CD4-positive, alpha-beta T cell (primary cell): ENCODE measurements at regions not wholly inside any gene's neighbourhood (a gene's known extent, or its start where the extent isn't known, plus 50 kb on each side); places are given as distances from the start of the nearest gene placed in this dataset.

Experiments used
- ATAC-seq: fragments of 200-7000 bp; cut with Tn5 transposase; one replicate; pipeline ENCODE4 v1.10.0; 2022; ENCODE audit warnings: mild to moderate bottlenecking; ENCODE audit not compliant: poor library complexity
- CTCF ChIA-PET: fragments of 350-600 bp; sonication (Branson Sonifier 250); formaldehyde crosslinking; loops from one replicate; lab custom pipeline; 2021; ENCODE audit warnings: antibody characterized with exemption, inconsistent platforms; lab: Charles Lee
- POLR2A ChIA-PET: fragments of 350-600 bp; sonication (Branson Sonifier 250); formaldehyde crosslinking; loops from one replicate; lab custom pipeline; 2021; ENCODE audit warnings: antibody characterized with exemption, inconsistent platforms; lab: Charles Lee
- DNase-seq, 14 experiments: peaks; one replicate each; pipeline ENCODE4 v3.0.0-alpha.2; 2013 to 2020; ENCODE audit warnings: mixed read lengths in 2 of 14
- H3K27ac ChIP-seq, 2 donors: one replicate each; pipeline versions ENCODE4 v1.5.1 to v1.7.0; 2013; ENCODE audit warnings: low read length in 2 of 2, low read depth in 1 of 2, mild to moderate bottlenecking in 1 of 2
- H3K27me3 ChIP-seq, 2 experiments: 1 replicate in 1 of 2; 2 replicates in 1 of 2; pipeline versions ENCODE4 v1.6.1 to v1.7.0; 2013; ENCODE audit warnings: low read length in 2 of 2, control low read depth in 1 of 2, mild to moderate bottlenecking in 1 of 2, moderate library complexity in 1 of 2; ENCODE audit not compliant: insufficient read depth in 2 of 2, control insufficient read depth in 1 of 2
- H3K36me3 ChIP-seq: one replicate; pipeline ENCODE4 v1.6.1; 2013; ENCODE audit warnings: low read length, control low read depth; ENCODE audit not compliant: insufficient read depth
- H3K4me1 ChIP-seq: one replicate; pipeline ENCODE4 v1.6.1; 2013; ENCODE audit warnings: low read length, control low read depth; ENCODE audit not compliant: insufficient read depth
- H3K4me3 ChIP-seq: one replicate; pipeline ENCODE4 v1.5.1; 2013; ENCODE audit warnings: mild to moderate bottlenecking, low read length, moderate library complexity
- H3K9me3 ChIP-seq, 2 experiments: 1 replicate in 1 of 2; 2 replicates in 1 of 2; pipeline versions ENCODE4 v1.6.1 to v1.7.0; 2013; ENCODE audit warnings: low read length in 2 of 2, mild to moderate bottlenecking in 2 of 2, control low read depth in 1 of 2, moderate library complexity in 1 of 2; ENCODE audit not compliant: control insufficient read depth in 1 of 2, insufficient read depth in 1 of 2
- H3K27ac Mint-ChIP-seq: one replicate; pipeline ENCODE4 v1.8.0; 2020; ENCODE audit warnings: mixed read lengths
- H3K27me3 Mint-ChIP-seq: one replicate; pipeline ENCODE4 v1.8.0; 2021; ENCODE audit warnings: mixed read lengths
- H3K36me3 Mint-ChIP-seq: one replicate; pipeline ENCODE4 v1.8.0; 2021; ENCODE audit warnings: low read depth, mixed read lengths
- H3K4me1 Mint-ChIP-seq: one replicate; pipeline ENCODE4 v1.8.0; 2021; ENCODE audit warnings: low read depth, mixed read lengths
- H3K4me3 Mint-ChIP-seq: one replicate; pipeline ENCODE4 v1.8.0; 2020; ENCODE audit warnings: mild to moderate bottlenecking, mixed read lengths
- H3K9me3 Mint-ChIP-seq: one replicate; pipeline ENCODE4 v1.8.0; 2020; ENCODE audit warnings: mixed read lengths
- CTCF ChIP-seq: fragments of 200-600 bp; IDR thresholded peaks from one replicate; pipeline ENCODE4 v1.8.0; 2022; ENCODE audit warnings: antibody characterized with exemption, mild to moderate bottlenecking
- intact Hi-C, 2 experiments: fragments of 100-400 bp; cut with DNase I in 1 of 2; cut with micrococcal nuclease in 1 of 2; formaldehyde crosslinking; loops; one replicate each; pipeline versions ENCODE4 v1.15.1 to v1.9.0; 2023 to 2025; cut with DNase I, micrococcal nuclease

GRCh38 chr7:124649397-124650014 lies 116.1 kb downstream of the GPR37 start:
- Mint-ChIP-seq H3K36me3 (no peaks in the 10 kb centered on the region), H3K27ac (no peak overlapping the region), H3K4me3 (peak overlapping the region; percentile 0), H3K4me1 (peaks cover 7% of the 10 kb centered on the region), H3K9me3 (no peaks in the 10 kb centered on the region), H3K27me3 (no peaks in the 10 kb centered on the region)
- DNase-seq (peak in 1 of 14 experiments; percentile 4), ATAC-seq (no peak)
- peak overlapping the region; percentile 13 for H3K4me3 ChIP-seq
- intact Hi-C loops: no loop called here
- no peaks in the 10 kb centered on the region for H3K4me1 ChIP-seq
- POLR2A ChIA-PET: no interaction called here
- H3K36me3 ChIP-seq: no peaks in the 10 kb centered on the region
- CTCF ChIA-PET: no interaction called here
- H3K27ac ChIP-seq: no peak overlapping the region
- no peak for TF ChIP-seq CTCF
- H3K9me3 ChIP-seq: no peaks in the 10 kb centered on the region
- no peaks in the 10 kb centered on the region for H3K27me3 ChIP-seq

- no peak overlapping the region for H3K27ac Mint-ChIP-seq
- no peaks in the 10 kb centered on the region for H3K36me3 Mint-ChIP-seq
- H3K4me1 ChIP-seq: no peaks in the 10 kb centered on the region
- ATAC-seq (no peak), DNase-seq (no peak)
- H3K27me3 ChIP-seq: no peaks in the 10 kb centered on the region
- H3K9me3 ChIP-seq: no peaks in the 10 kb centered on the region
- intact Hi-C loops: no loop called here
- TF ChIP-seq CTCF: no peak
- H3K36me3 ChIP-seq: no peaks in the 10 kb centered on the region
- no peaks in the 10 kb centered on the region for H3K27me3 Mint-ChIP-seq
- H3K4me3 Mint-ChIP-seq: no peak overlapping the region
- POLR2A ChIA-PET: no interaction called here
- peaks cover 7% of the 10 kb centered on the region for H3K4me1 Mint-ChIP-seq
- CTCF ChIA-PET: no interaction called here
- H3K27ac ChIP-seq: no peak overlapping the region
- no peak overlapping the region for H3K4me3 ChIP-seq
- no peaks in the 10 kb centered on the region for H3K9me3 Mint-ChIP-seq
These were observed 117.8 kb downstream of the GPR37 start for GRCh38 chr7:124647630-124648306.

GRCh38 chr7:124645704-124646103 lies 119.9 kb downstream of the GPR37 start:
- Mint-ChIP-seq H3K4me1 (peaks cover 7% of the 10 kb centered on the region), H3K36me3 (no peaks in the 10 kb centered on the region), H3K27me3 (no peaks in the 10 kb centered on the region), H3K4me3 (no peak overlapping the region), H3K27ac (no peak overlapping the region), H3K9me3 (no peaks in the 10 kb centered on the region)
- intact Hi-C loops: no loop called here
- Histone ChIP-seq H3K9me3 (no peaks in the 10 kb centered on the region), H3K27me3 (no peaks in the 10 kb centered on the region), H3K36me3 (no peaks in the 10 kb centered on the region), H3K27ac (no peak overlapping the region), H3K4me1 (no peaks in the 10 kb centered on the region), H3K4me3 (no peak overlapping the region)
- ChIA-PET CTCF (no interaction called here), POLR2A (no interaction called here)
- DNase-seq (no peak), ATAC-seq (no peak)
- TF ChIP-seq CTCF: no peak
